ENCODE measurements at regions not wholly inside any gene's neighbourhood (a gene's known extent, or its start where the extent isn't known, plus 50 kb on each side); places are given as distances from the start of the nearest gene placed in this dataset.

DNA sequence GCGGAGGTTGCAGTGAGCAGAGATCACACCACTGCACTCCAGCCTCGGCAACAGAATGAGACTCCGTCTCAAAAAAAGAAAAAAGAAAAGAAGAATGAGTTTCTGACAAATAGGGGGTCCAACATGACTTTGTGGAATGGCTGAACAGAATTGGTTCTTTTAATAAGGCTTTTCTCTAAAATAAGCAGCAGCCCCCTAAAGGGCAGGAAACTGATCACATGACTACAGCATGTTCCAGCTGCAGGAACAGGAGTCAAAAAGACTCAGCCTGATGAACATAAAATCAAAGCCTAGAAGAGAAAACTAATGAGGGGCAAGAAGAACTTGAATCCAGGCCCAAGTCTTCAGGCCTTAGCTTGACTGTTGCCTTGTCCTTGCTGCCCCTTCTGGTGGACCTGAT is 89.7 kb upstream of the ARRDC4 start:
- no peak for TF ChIP-seq YY1 (IDR thresholded peaks at IDR 0.05; ENCODE audit: low read depth)
- TF ChIP-seq EP300 (IDR thresholded peaks at IDR 0.05; ENCODE audit: borderline replicate concordance) = no peak
- TF ChIP-seq, protein P1, sequence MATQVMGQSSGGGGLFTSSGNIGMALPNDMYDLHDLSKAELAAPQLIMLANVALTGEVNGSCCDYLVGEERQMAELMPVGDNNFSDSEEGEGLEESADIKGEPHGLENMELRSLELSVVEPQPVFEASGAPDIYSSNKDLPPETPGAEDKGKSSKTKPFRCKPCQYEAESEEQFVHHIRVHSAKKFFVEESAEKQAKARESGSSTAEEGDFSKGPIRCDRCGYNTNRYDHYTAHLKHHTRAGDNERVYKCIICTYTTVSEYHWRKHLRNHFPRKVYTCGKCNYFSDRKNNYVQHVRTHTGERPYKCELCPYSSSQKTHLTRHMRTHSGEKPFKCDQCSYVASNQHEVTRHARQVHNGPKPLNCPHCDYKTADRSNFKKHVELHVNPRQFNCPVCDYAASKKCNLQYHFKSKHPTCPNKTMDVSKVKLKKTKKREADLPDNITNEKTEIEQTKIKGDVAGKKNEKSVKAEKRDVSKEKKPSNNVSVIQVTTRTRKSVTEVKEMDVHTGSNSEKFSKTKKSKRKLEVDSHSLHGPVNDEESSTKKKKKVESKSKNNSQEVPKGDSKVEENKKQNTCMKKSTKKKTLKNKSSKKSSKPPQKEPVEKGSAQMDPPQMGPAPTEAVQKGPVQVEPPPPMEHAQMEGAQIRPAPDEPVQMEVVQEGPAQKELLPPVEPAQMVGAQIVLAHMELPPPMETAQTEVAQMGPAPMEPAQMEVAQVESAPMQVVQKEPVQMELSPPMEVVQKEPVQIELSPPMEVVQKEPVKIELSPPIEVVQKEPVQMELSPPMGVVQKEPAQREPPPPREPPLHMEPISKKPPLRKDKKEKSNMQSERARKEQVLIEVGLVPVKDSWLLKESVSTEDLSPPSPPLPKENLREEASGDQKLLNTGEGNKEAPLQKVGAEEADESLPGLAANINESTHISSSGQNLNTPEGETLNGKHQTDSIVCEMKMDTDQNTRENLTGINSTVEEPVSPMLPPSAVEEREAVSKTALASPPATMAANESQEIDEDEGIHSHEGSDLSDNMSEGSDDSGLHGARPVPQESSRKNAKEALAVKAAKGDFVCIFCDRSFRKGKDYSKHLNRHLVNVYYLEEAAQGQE (IDR thresholded peaks at IDR 0.05; ENCODE audit: low read depth) = no peak
- TF ChIP-seq FOXM1 (IDR thresholded peaks at IDR 0.05; ENCODE audit: borderline replicate concordance, low read depth) = no peak
- TF ChIP-seq MAX (IDR thresholded peaks at IDR 0.05) = no peak
- TF ChIP-seq TCF12 (IDR thresholded peaks at IDR 0.05; ENCODE audit: low read depth) = no peak
- no peak for TF ChIP-seq RAD21 (IDR thresholded peaks at IDR 0.05; ENCODE audit: low read depth)
- TF ChIP-seq EGR1 (IDR thresholded peaks at IDR 0.05) = no peak
- no peak for TF ChIP-seq TAF1 (IDR thresholded peaks at IDR 0.05; ENCODE audit: low read depth)
- TF ChIP-seq CEBPB (IDR thresholded peaks at IDR 0.05) = no peak
- TF ChIP-seq TEAD4 (IDR thresholded peaks at IDR 0.05) = no peak
- TF ChIP-seq USF1 (IDR thresholded peaks at IDR 0.05) = no peak
- no peak for TF ChIP-seq ZBTB7A (IDR thresholded peaks at IDR 0.05; ENCODE audit: low read depth)
